Progenitor cell of endocrine pancreas (in vitro differentiated cells): ENCODE measurements at regions not wholly inside any gene's neighbourhood (a gene's known extent, or its start where the extent isn't known, plus 50 kb on each side); places are given as distances from the start of the nearest gene placed in this dataset.
"Not testable (repeated sequence)": the region's sequence is repeated elsewhere in the genome, so short reads cannot be mapped to it uniquely, and the experiment has no call there.

ENCODE experiments used
- DNase-seq: peaks from one replicate; pipeline ENCODE4 v3.0.0; 2021; ENCODE audit warnings: low spot score; ENCODE audit not compliant: unreplicated experiment
- H3K27ac Mint-ChIP-seq: 2 replicates; pipeline ENCODE4 v1.8.0; 2021; ENCODE audit warnings: mild to moderate bottlenecking, moderate library complexity, mixed read lengths
- H3K27me3 Mint-ChIP-seq: 2 replicates; pipeline ENCODE4 v1.8.0; 2021; ENCODE audit warnings: mixed read lengths
- H3K36me3 Mint-ChIP-seq: 2 replicates; pipeline ENCODE4 v1.8.0; 2022; ENCODE audit warnings: mixed read lengths; ENCODE audit not compliant: insufficient read depth
- H3K4me1 Mint-ChIP-seq: 2 replicates; pipeline ENCODE4 v1.8.0; 2021; ENCODE audit warnings: low read depth, mixed read lengths
- H3K4me3 Mint-ChIP-seq: 2 replicates; pipeline ENCODE4 v1.8.0; 2021; ENCODE audit warnings: low read depth, mild to moderate bottlenecking, moderate library complexity, mixed read lengths
- H3K9me3 Mint-ChIP-seq: 2 replicates; pipeline ENCODE4 v1.8.0; 2021; ENCODE audit warnings: low read depth, mixed read lengths
- TF ChIP-seq, protein P1 (sequence below): fragments of 200-600 bp; sonication (generic); IDR thresholded peaks from one replicate; pipeline ENCODE4 v1.5.0; 2021; ENCODE audit warnings: antibody characterized with exemption, mild to moderate bottlenecking; ENCODE audit not compliant: unreplicated experiment

DNA sequence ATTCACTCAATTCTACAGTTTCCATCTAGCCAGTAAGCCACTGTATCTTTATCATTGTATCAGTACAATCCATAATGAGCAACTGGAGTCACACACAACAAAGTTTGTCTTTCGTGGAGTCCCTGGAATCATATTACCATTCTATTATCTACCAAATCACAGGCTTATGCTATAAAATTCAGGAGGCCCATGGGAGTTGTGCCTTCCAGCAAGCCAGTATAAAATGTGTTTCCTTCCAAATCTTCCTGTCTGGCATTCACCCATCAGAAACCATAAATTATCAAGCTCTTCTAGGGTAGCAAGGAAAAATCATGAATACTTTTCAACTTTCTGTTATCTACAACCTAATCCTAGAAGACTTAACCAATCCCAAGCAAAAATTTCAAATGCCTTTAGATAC lies 1383.3 kb upstream of the PCDH7 start:
- H3K9me3 Mint-ChIP-seq: no peaks in the 10 kb centered on the region
- H3K4me1 Mint-ChIP-seq: no peaks in the 10 kb centered on the region
- no peak overlapping the region for H3K4me3 Mint-ChIP-seq
- no peak overlapping the region for H3K27ac Mint-ChIP-seq
- H3K36me3 Mint-ChIP-seq: no peaks in the 10 kb centered on the region
- no peak for DNase-seq
- TF ChIP-seq, protein P1, sequence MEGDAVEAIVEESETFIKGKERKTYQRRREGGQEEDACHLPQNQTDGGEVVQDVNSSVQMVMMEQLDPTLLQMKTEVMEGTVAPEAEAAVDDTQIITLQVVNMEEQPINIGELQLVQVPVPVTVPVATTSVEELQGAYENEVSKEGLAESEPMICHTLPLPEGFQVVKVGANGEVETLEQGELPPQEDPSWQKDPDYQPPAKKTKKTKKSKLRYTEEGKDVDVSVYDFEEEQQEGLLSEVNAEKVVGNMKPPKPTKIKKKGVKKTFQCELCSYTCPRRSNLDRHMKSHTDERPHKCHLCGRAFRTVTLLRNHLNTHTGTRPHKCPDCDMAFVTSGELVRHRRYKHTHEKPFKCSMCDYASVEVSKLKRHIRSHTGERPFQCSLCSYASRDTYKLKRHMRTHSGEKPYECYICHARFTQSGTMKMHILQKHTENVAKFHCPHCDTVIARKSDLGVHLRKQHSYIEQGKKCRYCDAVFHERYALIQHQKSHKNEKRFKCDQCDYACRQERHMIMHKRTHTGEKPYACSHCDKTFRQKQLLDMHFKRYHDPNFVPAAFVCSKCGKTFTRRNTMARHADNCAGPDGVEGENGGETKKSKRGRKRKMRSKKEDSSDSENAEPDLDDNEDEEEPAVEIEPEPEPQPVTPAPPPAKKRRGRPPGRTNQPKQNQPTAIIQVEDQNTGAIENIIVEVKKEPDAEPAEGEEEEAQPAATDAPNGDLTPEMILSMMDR: no peak
- H3K27me3 Mint-ChIP-seq: no peaks in the 10 kb centered on the region

DNA sequence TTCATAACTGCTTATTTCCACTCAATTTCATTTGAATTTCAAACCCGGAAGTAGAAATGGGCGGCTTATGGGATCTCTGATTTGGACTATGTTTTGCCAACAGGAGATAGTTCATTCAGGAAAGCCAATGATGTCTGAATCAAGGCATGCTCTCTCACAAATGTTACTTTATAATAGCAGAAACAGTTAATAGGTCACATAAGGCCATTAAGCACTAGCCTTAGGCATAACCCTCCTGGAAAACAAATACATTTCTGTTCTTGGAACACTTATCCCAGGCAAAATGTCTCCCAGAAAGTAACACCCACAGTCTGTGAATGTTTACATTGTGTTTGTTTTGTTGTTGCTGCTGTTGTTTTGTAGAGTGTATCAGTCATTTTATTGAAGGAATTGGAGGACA lies 1347.2 kb upstream of the PCDH7 start:
- Mint-ChIP-seq H3K27ac (no peak overlapping the region), H3K27me3 (no peaks in the 10 kb centered on the region), H3K9me3 (peaks cover 3% of the 10 kb centered on the region), H3K36me3 (no peaks in the 10 kb centered on the region), H3K4me3 (no peak overlapping the region), H3K4me1 (no peaks in the 10 kb centered on the region)
- no peak for DNase-seq
- TF ChIP-seq, protein P1: no peak

DNA sequence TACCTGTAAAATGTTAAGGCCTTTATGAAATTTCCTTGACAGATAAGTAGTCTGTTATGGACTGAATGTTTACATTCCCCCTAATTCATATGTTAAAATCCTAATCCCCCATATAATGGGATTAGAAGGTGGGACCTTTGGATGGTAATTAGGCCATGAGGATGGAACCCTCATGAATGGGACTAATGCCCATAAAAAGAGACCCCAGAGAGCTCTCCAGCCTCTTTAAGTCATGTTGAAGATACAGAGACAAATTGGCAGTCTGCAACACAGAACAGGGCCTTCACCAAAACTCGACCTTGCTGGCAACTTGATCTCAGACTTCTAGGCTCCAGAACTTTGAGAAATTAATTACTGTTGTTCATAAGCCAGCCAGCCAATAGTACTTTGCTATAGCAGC lies 1344.5 kb upstream of the PCDH7 start:
- Mint-ChIP-seq H3K4me3 (no peak overlapping the region), H3K9me3 (no peaks in the 10 kb centered on the region), H3K4me1 (no peaks in the 10 kb centered on the region), H3K27me3 (no peaks in the 10 kb centered on the region), H3K27ac (no peak overlapping the region), H3K36me3 (no peaks in the 10 kb centered on the region)
- DNase-seq: no peak
- TF ChIP-seq, protein P1: no peak

DNA sequence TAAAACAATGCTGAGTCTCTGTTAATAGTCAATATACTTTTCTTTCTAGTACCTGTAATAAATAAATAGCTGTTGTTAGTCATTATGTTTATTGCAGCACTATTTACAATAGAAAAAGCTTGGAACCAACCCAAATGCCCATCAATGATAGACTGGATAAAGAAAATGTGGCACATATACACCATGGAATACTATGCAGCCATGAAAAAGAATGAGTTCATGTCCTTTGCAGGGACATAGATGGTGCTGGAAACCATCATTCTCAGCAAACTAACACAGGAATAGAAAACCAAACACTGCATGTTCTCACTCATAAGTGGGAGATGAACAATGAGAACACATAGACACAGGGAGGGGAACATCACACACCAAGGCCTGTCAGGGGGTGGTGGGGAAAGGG lies 1341.9 kb upstream of the PCDH7 start:
- not testable (repeated sequence) for H3K4me1 Mint-ChIP-seq, H3K4me3 Mint-ChIP-seq, H3K27me3 Mint-ChIP-seq, H3K27ac Mint-ChIP-seq, H3K36me3 Mint-ChIP-seq, H3K9me3 Mint-ChIP-seq, DNase-seq

DNA sequence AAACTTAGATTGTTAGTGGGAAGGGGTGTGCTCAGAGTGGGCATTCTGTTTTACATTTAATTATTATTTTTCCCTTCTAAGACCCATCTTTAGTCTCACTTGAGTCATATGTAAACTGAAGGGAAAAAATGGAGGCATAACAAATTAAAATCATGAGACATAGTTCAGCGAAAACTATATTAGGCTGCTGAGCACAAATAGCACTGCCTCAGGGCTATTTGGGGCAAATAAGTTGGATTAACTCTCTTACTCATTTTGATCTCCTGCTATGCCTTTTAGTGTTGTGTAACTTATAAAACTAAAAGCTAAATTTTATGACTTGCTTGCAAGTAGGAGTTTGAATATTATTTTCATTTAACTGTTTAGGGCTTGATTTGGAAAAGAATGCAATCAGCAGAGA lies 1329.2 kb upstream of the PCDH7 start:
- no peaks in the 10 kb centered on the region for H3K27me3 Mint-ChIP-seq
- no peaks in the 10 kb centered on the region for H3K36me3 Mint-ChIP-seq
- H3K4me3 Mint-ChIP-seq: no peak overlapping the region
- no peak overlapping the region for H3K27ac Mint-ChIP-seq
- TF ChIP-seq, protein P1: no peak
- peaks cover 9% of the 10 kb centered on the region for H3K9me3 Mint-ChIP-seq
- DNase-seq: no peak
- no peaks in the 10 kb centered on the region for H3K4me1 Mint-ChIP-seq

DNA sequence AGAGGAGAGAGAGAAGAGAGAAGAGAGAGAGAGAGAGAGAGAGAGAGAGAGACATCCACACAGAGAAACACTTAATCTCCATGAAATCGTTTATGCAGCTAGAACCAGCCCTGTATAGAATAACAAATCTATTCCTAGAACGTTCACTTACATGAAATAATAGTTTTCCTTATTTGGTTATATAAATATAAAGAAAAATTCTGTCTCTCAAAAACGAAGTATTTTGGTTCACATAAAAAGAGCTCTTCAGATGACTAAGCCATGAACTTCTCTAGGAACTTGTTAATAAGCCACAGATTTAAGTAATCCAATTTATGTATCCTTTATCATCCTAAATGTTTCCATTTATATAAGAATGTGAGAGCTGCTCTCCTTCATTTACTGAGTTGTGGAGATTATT lies 1315.1 kb upstream of the PCDH7 start:
- Mint-ChIP-seq H3K36me3 (no peaks in the 10 kb centered on the region), H3K4me1 (no peaks in the 10 kb centered on the region), H3K4me3 (no peak overlapping the region), H3K9me3 (no peaks in the 10 kb centered on the region), H3K27me3 (no peaks in the 10 kb centered on the region), H3K27ac (no peak overlapping the region)
- TF ChIP-seq, protein P1: no peak
- DNase-seq: no peak
